ENCODE measurements at regions not wholly inside any gene's neighbourhood (a gene's known extent, or its start where the extent isn't known, plus 50 kb on each side); places are given as distances from the start of the nearest gene placed in this dataset.

GRCh38 chrX:39755143-39756032, 342.4 kb downstream of the BCOR start:
- DNase-seq = no peak

DNA sequence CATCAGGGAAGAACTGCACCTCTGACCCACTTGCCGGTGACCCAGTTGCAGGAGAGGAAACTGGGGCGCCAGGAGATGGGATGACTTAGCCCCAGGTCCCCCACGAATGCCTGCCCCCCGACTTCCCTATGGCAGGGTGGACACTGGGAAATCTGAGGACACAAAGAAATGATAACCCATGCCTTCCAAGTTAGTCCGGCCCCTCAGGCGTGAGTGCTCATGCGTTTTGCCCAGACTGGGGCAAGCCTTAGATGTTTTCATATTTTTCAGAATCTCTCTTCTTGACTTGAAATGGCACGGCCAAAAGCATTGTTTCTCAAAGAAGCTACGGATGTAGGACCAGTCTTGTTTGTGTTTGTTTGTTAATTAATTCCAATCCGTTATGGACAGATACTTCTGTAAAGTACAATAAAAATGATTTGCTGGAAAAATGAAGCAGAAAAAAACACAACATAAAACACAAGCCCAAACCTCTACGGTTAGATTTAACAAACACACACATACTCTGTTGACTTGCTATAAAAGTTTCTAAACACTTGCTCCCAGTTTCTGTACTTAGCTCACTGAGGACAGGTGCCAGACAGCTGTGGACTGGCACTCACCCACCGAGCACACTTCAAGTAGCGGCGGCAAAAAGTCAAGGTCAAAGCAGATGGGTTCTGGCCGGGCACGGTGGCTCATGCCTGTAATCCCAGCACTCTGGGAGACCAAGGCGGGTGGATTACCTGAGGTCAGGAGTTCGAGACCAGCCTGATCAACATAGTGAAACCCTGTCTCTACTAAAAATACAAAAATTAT, 341.5 kb downstream of the BCOR start:
- DNase-seq = no peak

DNA sequence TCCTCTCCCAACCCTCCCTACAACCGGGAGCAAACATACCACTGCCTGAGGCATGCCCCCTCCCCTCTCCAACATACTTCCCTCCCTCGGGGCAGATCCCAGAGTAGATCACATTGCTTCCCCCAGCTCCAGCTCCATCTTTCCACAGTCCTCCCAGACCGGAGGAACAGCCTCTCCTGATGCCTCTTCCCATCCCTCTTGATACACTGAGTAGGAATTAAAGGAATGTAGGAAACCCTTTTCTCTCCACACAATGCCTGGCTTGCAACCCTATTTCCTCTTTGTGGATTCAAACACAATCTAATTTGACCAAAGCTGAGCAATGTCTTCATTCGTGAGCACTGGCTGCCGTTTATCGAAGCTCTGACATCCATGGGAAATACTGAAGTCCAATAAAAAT, 339.8 kb downstream of the BCOR start:
- DNase-seq = no peak

DNA sequence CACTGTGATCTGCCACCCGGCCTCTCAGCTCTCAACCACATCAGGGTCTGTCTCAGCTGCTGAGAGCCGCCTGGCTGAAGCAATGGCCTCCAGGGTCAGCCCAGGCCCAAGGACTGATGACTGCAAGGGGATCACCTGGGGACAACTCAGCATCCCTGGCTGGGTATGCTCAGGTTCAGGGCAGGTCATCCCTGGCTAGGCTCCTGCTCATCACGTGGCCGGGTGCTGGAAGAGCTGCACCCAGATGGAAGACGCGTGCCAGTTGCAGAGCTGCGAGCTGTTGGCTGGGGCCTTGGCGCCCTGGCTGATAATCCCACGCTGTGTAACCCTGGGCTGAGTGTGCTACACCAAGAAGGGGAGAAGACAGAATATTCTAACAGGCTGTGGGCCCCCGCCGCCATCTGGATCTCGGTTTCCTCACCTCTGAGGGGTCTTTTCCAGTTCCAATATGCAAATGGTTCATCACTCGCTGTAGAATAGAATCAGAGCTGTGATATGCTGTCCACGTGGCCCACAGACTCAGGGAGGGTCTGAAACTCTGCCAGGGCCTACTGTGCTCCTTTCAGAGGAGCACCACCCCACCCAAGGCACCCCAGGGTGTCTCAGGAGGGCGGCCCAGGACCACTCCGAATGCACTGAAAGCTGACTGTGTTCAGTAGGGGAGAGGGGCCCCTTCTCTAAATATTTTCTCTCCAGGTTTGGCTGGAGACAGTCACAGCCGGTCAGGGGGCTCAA, 338.8 kb downstream of the BCOR start:
- no peak for DNase-seq

GRCh38 chrX:39759526-39760224, 338.1 kb downstream of the BCOR start:
- no peak for DNase-seq

DNA sequence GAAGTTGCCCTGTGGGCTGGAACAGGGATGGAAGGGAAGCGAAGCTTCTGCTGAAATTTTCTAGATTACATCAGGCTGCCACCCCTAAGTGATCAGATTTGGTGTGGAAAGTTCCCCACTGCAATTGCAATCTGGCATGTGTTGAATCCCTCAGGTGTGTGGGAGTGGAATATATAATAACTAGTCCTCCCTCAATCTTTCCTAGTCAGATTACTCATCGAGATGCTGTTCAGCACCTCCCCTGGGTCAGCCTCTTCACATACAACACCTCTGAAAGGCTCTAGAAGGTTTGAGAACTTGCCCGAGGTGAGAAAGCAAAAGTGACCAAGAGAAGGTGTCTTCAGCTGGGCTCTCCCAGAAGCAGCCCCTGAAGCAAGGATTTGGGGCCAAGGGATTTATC, 336.8 kb downstream of the BCOR start:
- DNase-seq = no peak

DNA sequence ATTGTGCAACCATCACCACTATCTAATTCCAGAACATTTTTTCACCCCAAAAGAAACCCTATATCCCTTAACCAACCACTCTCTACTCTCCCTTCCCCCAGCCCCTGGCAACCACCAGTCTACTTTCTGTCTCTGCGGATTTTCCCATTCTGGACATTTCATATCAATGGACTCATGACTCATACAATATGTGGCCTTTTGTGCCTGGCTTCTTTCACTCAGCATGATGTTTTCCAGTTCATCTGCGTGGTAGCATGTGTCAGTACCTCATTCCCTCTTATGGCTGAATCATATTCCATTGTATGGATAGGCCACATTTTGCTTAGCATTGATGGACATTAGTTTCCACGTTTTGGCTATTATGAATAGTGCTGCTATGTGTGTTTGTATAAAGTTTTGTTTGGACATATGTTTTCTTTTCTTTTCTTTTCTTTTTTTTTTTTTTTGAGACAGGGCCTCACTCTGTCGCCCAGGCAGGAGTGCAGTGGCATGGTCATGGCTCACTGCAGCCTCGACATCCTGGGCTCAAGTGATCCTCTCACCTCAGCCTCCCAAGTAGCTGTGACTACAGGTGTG, 335.4 kb downstream of the BCOR start:
- no peak for DNase-seq

GRCh38 chrX:39764441-39764914, 333.3 kb downstream of the BCOR start:
- DNase-seq = no peak

DNA sequence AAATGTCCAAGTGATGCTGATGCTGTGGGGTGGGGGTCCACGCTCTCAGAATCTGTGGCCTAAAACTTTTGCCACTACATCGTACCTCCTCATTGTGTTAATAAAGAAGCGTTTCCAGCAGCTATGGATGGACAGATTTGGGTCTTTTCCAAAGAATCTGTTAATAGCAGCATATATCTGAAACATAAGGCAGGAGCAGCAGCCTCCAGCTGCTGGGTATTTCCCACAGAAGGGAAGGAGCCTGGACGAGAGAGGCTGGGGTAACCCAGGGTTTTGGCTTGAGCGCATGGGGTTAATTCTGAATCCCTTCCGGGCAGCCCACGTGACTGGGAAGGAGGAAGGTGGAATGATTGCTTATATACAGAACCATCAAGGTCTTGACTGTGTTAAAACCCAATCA, 332.4 kb downstream of the BCOR start:
- DNase-seq = no peak

GRCh38 chrX:39766085-39766726, 331.6 kb downstream of the BCOR start:
- DNase-seq = no peak

DNA sequence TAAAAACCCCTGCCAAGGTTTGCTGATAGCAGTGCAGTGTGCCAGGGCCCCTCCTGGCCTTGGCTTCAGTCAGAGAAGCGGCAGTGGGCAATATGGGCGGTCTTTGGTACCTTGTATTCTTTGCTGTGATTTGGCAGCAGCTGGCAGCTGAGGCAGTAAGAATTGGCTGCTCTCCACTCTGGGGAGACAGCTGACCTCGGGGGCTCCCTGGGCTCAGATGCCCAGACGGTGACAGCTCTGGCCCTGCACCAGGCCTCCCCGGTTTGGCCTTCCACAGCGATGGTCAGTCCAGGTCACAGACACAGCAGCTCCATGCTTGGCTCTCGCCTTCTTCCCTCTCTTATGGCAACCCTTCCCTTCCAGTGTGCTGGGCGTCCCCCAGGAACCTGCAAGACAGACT, 330.9 kb downstream of the BCOR start:
- no peak for DNase-seq

DNA sequence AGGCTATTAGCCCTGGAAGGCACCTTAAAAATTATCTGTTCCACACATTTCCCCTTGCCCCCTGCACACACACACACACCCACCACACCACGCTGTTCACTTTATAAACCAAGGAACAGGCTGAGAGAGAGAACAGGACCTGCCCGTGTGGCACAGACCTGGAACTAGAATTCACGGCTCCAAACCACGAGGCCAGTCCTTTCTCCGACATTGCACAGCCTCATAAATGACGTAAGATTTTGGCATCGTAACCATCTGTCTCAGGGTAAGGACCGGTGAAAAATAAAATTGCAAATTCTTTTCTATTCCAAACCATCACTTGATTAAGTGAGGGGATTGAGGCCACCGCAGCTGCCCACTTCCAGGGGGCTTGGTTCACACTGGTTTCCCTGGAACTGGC, 330.3 kb downstream of the BCOR start:
- DNase-seq = no peak

GRCh38 chrX:39769748-39770147, 328.0 kb downstream of the BCOR start:
- no peak for DNase-seq

DNA sequence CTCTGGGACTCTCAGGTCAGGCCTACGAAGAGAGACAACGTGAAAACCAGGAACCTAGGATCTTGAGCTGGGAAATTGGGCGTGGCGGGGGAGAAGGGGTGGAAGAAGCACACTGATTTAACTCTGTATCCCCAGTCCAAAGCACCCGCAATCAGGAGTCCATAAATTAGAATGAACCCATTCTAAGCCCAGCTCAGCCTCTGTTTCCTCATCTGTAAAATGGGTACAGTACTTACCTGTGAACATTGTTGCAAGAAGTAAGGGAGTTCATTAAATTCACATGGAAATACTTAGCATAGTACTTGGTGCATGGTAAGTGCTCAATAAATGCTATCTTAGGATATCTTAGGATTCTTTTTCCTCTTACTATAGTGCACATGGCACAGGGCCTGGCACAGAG, 326.7 kb downstream of the BCOR start:
- DNase-seq = no peak

- peak; percentile 85 to 87 for DNase-seq
Measured at GRCh38 chrX:39772057-39772832, 325.5 kb downstream of the BCOR start.

DNA sequence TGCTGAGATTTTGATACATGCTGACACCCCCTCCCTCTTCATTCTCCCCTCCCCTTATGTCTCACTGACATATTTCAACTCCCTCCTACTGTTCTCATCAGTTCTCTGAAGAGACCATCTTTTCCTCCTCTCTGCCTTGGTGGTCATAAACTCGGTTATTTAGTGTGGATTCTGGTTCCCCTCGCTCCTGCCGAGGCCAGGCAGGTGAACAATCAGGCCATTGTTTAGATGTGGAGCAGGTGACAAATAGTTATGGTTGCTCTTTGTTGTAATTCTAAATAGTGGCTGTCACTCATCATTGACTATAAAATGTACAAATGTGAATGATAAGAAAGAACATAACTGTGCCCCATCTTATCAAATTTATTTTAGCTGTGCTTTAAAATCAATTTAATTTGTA, 324.6 kb downstream of the BCOR start:
- no peak for DNase-seq

DNA sequence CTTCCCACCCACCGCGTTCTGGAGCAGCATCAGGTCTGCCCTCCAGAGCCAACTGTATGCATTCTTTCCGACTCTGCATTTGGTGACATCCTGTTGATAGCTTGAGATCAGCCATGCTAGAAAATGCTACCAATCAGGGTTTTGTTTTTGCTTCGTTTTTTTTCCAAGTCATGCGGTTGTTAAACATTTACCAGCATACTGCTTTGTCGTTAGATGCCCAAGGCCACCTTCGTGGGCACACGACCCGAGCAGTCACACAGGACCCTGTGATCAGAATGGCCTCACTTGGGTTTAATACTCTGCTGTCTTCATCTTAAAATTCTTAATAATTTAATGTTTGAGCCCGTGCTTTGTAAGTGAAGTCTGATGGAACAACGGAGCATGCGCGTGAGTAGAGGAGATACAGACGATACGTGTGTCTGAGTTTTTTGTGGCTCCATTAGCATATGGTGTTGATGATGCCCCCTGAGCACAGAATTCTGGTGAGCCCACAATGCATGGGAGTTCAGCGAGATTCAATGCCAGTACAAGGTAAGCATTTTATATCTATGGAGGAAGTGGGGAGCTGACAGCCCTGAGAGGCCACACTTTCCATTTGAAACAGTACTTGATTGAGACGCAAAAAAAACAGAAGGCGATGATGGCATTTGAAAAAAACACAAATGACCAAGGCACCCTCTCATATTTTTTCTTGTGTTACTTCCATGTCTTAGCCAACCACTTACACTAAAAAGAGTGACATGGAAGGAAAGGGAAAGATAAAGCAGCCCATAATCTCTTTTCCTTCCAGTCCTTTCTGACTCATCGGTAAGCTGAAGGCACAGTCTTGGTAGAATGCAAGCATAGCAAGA, 323.6 kb downstream of the BCOR start:
- DNase-seq = no peak

GRCh38 chrX:39774774-39775328, 322.9 kb downstream of the BCOR start:
- no peak for DNase-seq

- DNase-seq = peak; percentile 2 to 14
Measured at GRCh38 chrX:39777623-39778025, 320.1 kb downstream of the BCOR start.
